ENCODE measurements at regions not wholly inside any gene's neighbourhood (a gene's known extent, or its start where the extent isn't known, plus 50 kb on each side); places are given as distances from the start of the nearest gene placed in this dataset.

- DNase-seq (ENCODE audit: low read depth in 1 of 2, low spot score in 1 of 2): no peak
- Histone ChIP-seq H3K27ac (replicated peaks) (no peak overlapping the region), H3K4me3 (replicated peaks; ENCODE audit: insufficient read depth, low read length) (no peak overlapping the region), H3K27me3 (ENCODE audit: insufficient read depth, poor library complexity, severe bottlenecking) (no peaks in the 10 kb centered on the region)
- no peak for TF ChIP-seq GABPA (IDR thresholded peaks at IDR 0.05; ENCODE audit: low read depth)
- TF ChIP-seq CTCF (IDR thresholded peaks at IDR 0.05; ENCODE audit: insufficient read depth, low read length): no peak
- TF ChIP-seq POLR2AphosphoS5 (IDR thresholded peaks at IDR 0.05; ENCODE audit: low read depth): no peak
- TF ChIP-seq SPI1 (IDR thresholded peaks at IDR 0.05; ENCODE audit: borderline replicate concordance, low read depth): no peak
- no peak for TF ChIP-seq REST (IDR thresholded peaks at IDR 0.05; ENCODE audit: insufficient replicate concordance, low read depth)
Observed at GRCh38 chr6:133026705-133027104, 212.3 kb downstream of the RPS12 start.

- Histone ChIP-seq H3K4me3 (replicated peaks; ENCODE audit: insufficient read depth, low read length) (no peak overlapping the region), H3K27ac (replicated peaks) (no peak overlapping the region), H3K27me3 (ENCODE audit: insufficient read depth, poor library complexity, severe bottlenecking) (no peaks in the 10 kb centered on the region)
- TF ChIP-seq SPI1 (IDR thresholded peaks at IDR 0.05; ENCODE audit: borderline replicate concordance, low read depth): no peak
- no peak for TF ChIP-seq CTCF (IDR thresholded peaks at IDR 0.05; ENCODE audit: insufficient read depth, low read length)
- no peak for TF ChIP-seq REST (IDR thresholded peaks at IDR 0.05; ENCODE audit: insufficient replicate concordance, low read depth)
- TF ChIP-seq POLR2AphosphoS5 (IDR thresholded peaks at IDR 0.05; ENCODE audit: low read depth): no peak
- TF ChIP-seq GABPA (IDR thresholded peaks at IDR 0.05; ENCODE audit: low read depth): no peak
- DNase-seq (ENCODE audit: low read depth in 1 of 2, low spot score in 1 of 2): no peak
Observed at GRCh38 chr6:133033263-133033662, 207.9 kb upstream of the EYA4 start.

GRCh38 chr6:133034509-133035206, 206.5 kb upstream of the EYA4 start:
- TF ChIP-seq GABPA (IDR thresholded peaks at IDR 0.05; ENCODE audit: low read depth) (no peak), SPI1 (IDR thresholded peaks at IDR 0.05; ENCODE audit: borderline replicate concordance, low read depth) (no peak), POLR2AphosphoS5 (IDR thresholded peaks at IDR 0.05; ENCODE audit: low read depth) (no peak), REST (IDR thresholded peaks at IDR 0.05; ENCODE audit: insufficient replicate concordance, low read depth) (no peak), CTCF (IDR thresholded peaks at IDR 0.05; ENCODE audit: insufficient read depth, low read length) (no peak)
- no peak overlapping the region for H3K4me3 ChIP-seq (replicated peaks; ENCODE audit: insufficient read depth, low read length)
- no peaks in the 10 kb centered on the region for H3K27me3 ChIP-seq (ENCODE audit: insufficient read depth, poor library complexity, severe bottlenecking)
- H3K27ac ChIP-seq (replicated peaks): no peak overlapping the region
- DNase-seq (ENCODE audit: low read depth in 1 of 2, low spot score in 1 of 2): no peak

Measured in HL-60 (cell line).